Hematopoietic multipotent progenitor cell treated with erythropoietin and hydrocortisone succinate and interleukin-3 and kit ligand, for 8 days (in vitro differentiated cells): ENCODE measurements at regions not wholly inside any gene's neighbourhood (a gene's known extent, or its start where the extent isn't known, plus 50 kb on each side); places are given as distances from the start of the nearest gene placed in this dataset.
"Not testable (repeated sequence)": the region's sequence is repeated elsewhere in the genome, so short reads cannot be mapped to it uniquely, and the experiment has no call there.

Experiments
- DNase-seq: peaks from one replicate; pipeline ENCODE4 v3.0.0-alpha.2; 2015

DNA sequence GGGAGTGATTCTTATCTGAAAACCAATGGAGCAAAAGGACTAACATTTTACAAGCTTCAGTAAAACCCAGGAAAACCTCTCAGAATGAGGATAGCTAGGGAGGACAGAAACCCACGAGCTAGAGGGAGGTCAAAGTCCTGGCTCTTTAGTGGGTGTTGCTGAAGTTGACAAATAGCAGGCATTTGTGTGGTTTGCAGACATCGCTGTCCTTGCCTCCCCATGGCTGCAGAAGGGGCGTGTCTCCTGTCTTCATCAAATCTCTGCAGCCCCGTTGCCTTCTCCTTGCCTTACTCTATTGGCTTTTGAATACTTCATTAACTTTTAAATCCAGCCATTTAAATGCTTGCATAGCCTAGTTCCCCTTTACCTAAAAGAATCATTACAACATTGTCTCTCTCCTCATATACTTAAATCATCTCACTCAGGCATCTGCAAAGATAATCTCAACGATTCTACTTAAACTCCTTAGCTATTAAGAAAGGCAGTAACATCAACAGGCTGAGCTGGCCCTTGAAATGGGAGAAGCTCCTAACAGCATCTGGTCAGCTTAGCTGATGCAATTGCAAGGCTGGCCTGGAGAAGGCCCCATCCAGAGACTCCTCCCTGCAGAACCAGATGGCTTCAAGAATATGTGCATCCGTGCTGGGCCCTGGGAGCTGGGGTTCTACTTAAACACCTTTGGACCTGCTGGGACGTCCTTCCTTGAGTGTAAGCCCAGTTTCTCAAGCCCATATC is 152.8 kb upstream of the TAS2R1 start:
- DNase-seq = no peak

DNA sequence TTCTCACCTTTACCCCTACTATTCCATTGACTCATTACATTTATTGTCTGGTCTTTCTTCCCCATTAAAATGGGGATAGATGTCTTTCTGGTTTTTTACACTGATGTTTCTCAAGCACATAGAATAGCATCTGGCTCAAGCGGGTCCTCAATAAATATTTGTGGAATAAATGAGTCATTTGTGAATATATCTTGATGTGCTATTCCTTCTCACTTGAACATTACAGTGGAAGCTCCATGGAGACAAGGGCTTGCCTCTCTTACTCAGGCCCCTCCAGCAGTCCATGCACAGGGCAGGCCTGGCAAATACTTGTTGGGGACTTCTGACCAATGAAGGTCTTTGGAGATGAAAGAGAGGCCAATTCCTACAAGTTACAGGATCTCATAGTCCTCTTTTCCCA is 151.7 kb upstream of the TAS2R1 start:
- DNase-seq = no peak

DNA sequence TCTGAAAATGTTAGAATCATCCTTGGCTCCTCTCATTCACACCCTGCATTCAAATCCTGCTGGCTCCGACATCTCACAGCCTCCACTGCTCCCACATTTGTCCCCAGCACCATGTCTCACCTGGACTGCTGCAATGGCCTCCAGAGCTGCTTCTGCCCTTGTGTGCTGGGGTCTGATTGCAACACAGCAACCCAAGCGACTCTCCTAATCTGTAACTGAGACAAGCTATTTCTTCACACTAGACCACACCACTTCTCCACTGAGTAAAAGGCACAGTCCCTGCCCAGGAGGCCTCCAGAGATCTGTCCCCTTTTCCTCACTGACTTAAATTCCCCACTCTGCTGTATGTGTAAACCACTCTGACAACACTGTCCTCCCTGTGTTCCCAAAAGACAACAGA is 151.1 kb upstream of the TAS2R1 start:
- no peak for DNase-seq

DNA sequence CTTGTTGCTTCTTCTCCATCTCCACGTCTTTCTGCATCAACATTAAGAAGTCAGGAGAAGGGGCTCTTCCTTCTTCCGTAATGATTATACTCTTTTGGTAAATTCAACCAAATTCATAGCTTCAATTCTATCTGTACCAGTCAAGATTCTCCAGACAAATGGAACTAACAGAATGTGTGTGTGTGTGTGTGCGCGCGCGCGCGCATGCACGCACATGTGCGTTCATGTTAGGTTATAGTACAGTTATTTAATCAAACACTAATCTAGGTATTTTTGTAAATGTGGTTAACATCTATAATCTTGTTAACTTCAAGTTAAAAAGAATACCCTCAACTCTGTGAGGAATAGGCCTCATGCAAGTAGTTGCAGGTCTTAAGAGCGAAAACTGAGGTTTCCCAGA is 150.3 kb upstream of the TAS2R1 start:
- DNase-seq = no peak

DNA sequence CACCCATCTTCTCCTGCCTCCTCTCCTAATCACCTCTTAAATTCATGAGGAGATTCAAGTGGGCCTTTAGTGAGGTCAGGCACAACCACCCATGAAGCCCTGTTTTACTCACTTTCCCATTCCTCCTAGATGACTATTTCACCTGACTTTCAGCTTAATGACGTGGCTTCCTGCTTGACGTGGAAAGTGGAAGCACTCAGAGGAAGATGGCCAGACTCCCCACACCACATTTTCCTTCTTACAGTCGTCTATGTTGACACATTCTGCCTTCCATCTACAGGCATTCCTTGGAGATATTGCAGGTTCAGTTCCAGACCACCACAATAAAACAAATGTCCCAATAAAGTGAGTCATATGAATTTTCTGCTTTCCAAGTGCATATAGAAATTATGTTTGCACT is 146.4 kb upstream of the TAS2R1 start:
- DNase-seq = no peak

DNA sequence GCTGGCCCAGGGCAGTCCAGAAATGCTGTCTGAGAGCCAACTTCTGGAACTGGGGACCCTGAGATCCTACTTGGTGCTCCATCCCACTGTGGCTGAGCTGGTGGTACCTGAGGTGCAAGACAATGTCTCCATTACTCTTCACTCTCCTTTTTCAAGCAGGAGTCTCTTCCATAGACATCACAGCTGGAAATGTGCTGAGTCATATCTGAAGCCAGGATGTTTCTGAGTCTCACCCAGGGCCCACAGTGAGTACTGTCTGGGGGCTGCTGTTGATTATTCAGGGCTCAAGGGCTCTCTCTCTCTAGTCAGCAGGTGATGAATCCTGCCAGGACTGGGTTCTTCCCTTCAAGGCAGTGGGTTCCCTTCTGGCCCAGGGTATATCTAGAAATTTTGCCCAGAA is 145.2 kb upstream of the TAS2R1 start:
- no peak for DNase-seq

DNA sequence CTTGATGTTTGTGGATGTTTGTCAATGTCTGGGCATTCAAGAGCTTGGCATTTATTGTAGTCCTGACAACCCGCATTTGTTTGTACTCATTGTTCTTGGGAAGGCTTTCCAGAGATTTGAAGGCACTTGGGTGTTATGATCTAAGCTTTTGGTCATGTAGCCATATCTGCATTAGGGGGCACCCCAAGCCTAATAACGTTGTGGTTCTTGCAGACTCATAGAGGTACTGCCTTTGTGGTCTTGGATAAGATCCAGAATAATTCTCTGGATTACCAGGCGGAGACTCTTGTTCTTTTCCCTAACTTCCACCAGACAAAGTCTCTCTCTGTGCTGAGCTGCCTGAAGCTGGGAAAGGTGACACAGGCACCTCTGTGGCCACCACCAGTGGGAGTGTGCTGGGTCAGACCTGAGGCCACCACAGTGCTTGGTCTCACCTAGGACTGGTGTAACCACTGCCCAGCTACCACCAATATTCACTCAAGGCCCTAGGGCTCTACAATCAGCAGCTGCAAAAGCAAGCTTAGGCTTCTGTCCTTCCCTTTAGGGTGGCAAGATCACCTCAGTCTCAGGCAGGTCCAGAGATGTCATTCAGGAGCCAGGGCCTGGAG is 144.4 kb upstream of the TAS2R1 start:
- DNase-seq = no peak

DNA sequence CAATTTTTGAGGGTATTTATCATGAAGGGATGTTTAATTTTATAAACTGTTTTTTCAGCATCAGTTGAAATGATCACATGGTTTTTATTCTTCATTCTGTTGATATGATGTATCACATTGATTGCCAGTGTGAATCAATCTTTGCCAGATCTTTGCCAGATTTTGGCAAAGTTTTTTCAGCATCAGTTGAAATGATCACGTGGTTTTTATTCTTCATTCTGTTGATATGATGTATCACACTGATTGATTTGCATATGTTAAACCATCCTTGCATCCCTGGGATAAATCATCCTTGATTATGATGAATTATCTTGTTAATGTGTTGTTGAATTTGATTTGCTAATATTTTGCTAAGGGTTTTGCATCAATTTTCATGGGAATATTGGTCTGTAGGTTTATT is 140.9 kb upstream of the TAS2R1 start:
- DNase-seq = no peak

DNA sequence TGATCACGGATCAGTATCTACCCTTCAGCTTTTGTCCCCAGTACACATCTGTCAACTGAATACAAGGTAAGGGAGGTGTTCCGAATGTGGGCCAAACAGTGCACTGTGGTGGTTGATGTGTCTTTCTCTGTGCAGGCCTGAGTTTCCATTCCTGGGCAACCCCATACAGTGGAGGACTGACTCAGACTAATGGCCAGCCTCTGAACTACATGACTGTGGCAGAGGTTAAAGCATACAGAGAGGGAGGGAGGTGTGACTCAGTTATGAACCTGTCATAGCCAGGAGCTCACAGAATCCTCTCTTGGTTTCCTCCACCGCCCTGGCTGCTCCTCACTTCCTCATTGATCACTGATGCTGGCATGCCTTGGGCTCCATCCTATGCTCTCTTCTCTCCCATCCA is 136.4 kb upstream of the TAS2R1 start:
- DNase-seq = no peak

DNA sequence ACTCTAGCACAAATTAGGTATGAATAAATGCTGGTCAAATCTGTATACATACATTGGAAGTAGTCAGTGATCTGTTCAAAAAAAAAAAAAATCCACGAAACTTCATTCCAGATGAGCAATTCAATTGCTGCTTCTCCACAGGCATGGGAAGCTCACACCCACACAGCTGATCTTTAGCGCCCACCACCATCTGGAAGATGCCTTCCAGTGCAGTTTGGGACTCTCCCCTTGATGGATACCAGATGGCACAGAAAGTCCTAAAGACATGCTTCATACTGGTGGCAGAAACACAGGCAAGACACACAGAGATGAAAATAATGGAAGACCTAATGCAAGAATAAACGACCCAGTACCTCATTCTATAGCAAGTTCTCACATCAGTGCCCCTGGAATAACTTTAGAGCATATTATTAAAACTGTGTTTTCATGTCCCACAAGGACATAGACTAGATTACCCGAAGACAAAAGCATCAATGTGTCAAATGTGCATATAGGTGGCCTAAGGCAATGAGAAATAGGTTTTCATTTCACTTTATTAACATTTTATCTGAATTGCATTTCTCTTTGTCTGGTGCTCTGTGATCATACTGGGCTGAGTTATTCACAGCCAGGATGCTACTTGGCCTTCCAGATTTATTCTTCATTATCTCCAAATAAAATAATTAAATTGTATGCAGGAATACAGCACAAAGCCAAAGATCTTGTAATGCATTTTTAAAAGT is 135.4 kb upstream of the TAS2R1 start:
- no peak for DNase-seq

DNA sequence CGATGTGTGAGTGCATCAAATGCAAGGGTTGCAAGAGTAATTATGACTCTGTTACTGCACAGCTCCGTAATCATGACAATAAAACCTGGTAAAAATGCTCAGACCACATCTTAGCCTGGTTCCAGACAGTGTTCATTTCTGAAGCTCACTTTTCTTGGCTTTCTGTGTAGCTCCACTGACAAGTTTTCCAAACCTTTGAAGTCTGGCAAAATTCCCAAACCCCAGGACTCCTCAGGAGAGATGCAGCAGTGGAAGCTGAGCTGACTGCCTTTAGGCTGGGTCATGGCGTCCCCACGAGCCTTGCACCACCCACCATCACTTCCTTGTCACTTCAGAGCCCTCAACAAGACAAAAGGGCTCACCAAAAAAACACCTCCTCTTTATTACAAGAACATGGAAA is 131.6 kb upstream of the TAS2R1 start:
- no peak for DNase-seq

DNA sequence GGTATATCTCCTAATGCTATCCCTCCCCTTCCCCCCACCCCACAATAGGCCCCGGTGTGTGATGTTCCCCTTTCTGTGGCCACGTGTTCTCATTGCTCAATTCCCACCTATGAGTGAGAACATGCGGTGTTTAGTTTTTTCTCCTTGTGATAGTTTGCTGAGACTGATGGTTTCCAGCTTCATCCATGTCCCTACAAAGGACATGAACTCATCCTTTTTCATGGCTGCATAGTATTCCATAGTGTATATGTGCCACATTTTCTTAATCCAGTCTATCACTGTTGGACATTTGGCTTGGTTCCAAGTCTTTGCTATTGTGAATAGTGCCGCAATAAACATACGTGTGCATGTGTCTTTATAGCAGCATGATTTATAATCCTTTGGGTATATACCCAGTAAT is 122.5 kb upstream of the TAS2R1 start:
- DNase-seq = not testable (repeated sequence)

DNA sequence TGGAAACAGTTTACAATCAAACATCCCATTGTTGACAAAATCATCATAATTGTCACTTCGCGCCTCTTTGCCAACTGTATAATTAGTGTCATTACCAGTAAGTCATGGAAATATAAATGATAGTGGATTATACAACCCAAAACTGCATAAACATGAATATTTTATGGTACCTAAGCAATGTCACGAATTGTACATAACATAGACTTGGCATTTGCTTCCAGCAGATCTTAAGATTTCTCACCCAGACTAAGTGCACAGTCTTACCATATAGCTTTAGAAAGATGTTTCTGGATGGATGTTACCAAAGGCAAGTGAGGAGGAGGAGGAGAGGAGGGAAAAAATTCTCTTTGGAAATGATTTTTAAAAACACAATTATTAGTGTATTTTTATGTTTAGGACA is 113.4 kb upstream of the TAS2R1 start:
- no peak for DNase-seq

DNA sequence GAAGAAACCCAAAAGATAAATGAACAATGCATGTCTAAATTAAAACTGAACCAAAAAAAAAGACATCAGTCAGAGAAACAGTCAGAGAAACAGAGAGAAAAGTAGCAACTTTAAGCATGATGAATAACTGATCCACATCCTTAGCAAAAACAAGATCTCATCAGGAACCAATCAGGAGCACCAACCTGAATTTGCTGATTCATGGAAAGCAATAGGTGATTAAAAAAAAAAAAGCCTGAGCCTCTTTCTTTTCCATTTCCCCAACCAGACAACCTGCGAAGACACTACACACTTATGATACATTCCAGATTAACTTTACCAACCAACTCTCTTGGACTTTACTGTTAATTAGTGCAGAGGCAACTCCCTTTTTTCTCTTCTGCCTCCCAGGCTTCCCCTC is 112.7 kb upstream of the TAS2R1 start:
- no peak for DNase-seq

DNA sequence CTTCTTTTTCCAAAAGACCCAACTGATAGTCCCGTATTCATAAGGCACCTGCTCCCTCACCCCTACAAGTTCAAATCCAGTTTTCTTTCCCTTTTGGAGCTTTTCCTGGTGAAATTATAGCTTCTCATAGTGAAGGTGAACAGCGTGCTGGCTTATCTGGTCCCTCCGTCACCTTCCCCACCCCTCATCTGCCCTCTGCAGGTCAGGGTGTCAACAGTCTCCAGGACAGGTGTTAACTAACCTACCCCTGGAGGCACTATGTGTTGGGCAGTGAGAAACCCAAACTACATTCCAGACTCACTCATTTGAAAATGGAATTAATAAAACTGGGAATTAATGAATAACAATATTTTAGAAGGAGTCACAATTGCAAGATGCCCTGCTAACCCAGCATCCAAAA is 109.0 kb upstream of the TAS2R1 start:
- no peak for DNase-seq

DNA sequence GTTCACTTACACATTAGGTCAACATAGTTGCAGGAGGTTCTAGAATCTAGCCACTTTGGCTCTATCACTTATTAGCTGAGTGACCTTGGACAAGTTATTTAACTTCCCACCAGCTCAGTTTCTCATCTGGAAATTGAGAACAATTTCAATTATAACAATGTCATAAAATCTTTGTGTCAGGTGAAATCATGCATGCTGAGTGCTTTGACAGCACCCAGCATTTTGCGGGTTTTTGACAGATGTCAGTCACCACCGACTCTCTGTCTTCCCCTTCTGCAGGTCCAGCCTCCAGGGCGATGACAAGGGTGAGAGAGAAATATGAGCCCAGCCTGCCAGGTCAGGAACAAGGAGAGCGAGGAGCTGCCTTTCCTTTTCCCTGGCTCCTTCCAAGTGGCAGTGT is 107.1 kb upstream of the TAS2R1 start:
- no peak for DNase-seq

DNA sequence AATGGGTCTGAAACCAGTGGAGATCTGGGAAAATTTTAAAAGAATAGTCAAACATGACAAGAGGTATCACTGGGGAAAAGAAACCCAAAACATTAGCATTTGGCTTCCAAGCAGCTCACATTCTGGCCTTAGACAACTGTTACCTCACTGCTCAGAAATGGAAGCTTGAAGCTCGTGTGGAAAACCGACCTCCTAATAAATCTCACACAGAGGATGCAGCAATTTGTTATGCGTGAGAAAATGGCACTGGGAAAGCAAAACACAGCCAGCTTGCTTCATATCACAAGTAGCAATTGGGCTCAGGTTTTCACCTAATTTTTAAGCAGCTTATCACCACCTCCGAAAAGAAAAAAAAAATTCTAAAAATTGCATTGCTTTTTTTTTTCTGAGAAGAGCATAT is 103.3 kb upstream of the TAS2R1 start:
- DNase-seq = no peak

DNA sequence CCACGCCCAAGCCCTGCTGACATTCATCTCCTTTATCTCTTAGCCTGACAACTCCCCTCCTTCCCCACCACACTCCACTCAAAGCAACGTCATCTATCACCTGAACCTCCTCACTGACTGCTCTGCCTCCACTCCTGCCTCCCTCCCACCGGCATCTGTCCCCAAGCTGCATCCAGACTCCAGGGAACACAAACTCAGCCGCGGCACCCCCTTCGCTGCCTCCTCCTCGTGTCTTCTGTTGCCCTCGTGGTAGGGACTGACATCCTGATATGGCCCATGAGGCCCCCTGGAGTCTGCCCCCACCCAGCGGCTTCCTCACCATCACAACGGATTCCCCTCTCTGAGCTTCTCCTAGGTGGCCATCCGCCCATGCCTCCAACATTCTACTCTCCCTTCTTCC is 101.0 kb upstream of the TAS2R1 start:
- no peak for DNase-seq

DNA sequence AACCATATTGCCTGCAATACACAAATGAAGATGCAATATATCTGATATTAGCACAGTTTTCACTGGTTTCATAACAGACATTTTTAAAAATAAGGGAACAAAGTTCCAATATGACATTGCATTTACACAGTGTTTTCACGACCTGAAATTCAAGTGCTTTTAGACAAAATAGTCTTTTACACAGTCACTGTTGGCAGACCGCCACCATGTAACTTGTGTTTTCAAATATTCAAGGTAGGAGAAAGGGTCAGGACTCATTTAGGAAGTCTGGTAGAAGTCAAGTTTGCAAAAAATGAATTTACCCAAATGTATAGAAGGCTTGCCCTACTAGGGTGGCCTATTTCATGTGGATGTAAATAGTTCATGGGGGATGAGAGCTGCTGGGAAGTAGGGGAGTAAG is 98.1 kb upstream of the TAS2R1 start:
- DNase-seq = no peak

DNA sequence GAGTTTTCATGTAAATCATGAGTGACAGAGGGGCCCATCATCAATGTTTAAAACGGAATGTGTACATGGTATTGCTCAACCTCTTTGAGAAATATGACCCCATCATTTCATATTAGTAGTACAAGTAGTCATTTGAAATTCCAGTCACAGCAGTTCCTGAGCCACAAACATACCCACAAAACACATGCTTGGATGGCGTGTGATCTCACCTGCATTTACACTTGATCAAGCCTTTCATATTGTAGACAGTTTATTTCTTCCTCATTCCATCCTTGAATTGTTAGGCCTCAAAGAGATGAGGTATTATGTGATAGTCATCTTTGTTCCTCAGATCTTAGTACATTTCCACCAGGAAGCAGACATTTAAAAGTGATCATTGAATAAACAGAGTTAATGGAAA is 96.8 kb upstream of the TAS2R1 start:
- DNase-seq = no peak

DNA sequence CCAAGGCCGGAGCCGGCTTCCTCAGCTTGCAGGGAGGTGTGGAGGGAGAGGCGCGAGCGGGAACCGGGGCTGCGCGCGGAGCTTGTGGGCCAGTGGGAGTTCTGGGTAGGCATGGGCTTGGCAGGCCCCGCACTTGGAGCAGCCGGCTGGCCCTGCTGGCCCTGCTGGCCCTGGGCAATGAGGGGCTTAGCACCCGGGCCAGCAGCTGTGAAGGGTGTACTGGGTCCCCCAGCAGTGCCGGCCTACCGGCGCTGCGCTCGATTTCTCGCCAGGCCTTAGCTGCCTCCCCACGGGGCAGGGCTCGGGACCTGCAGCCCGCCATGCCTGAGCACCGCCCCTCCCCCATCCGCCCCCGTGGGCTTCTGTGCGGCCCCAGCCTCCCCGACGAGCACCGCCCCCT is 95.1 kb upstream of the TAS2R1 start:
- not testable (repeated sequence) for DNase-seq

DNA sequence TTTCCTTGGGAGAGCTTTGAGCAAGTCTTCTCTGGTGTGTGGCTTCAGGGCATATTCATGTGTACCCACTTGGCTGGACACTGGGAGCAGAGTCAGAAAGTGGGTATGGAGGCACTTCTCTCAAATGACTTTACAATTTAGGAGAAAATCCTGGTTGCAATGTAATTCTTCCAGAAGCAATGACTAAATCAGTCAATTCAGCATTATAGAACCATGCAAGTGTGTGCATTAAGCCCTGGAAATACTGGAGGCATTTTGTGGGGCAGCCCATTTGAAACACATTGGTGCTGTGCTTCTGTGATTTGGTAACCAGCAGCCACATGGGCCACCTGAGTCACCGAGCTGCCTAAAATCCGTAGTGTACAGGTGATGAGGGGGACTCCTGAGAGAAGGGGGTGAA is 94.6 kb upstream of the TAS2R1 start:
- no peak for DNase-seq

DNA sequence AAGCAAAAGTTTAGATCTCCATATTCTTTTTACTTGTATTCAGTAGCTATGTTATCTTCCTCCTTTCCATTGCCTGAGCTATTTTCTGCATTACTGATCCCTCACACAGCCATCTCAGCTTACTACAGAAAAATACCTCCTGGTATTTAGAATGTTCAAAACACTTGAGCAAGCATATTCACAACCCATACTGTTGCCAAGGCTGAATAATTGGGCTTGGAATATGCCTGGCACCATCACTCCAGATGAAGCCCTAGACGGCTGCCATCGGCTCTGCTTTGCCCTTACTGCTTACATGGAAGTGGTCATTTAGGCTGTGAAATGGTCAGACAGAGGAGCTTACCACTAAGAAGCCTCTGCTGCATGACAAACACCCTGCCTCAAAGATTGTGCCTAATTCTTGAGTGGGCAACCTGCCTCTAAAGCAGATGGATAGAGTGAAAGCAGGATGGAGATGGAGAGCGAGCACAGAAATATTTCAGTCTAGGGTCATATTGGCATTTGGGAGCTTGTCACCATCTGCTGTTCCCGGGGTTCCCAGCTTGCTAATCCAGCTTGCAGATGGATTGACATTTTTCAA is 92.5 kb upstream of the TAS2R1 start:
- DNase-seq = no peak

DNA sequence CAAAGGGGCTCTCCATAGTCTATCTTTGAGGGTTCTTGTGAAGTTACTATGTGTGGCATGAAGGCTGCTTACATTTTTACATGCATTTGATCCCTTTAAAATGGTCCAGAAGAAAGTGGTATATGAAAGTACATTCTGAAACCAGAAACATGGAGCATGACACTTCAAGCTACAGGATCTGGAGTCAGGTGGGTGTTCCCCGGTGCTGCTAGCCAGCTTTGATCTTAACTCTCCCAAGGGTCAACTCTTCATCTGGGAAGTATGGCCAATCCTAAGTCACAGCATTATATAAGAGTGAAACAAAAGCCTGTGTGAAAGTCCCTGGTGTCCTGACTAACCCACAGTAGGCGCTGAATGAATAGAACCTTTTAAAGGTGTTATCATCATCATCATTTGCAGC is 91.0 kb upstream of the TAS2R1 start:
- no peak for DNase-seq
